Right lobe of liver (tissue), 6 donors: ENCODE measurements at regions not wholly inside any gene's neighbourhood (a gene's known extent, or its start where the extent isn't known, plus 50 kb on each side); places are given as distances from the start of the nearest gene placed in this dataset.

ENCODE experiments used
- ATAC-seq, 4 donors: fragments of 200-7000 bp; cut with Tn5 transposase; one replicate each; pipeline ENCODE4 v1.9.1; 2020; ENCODE audit warnings: mild to moderate bottlenecking in 4 of 4, moderate library complexity in 4 of 4
- DNase-seq, 3 donors: peaks; one replicate each; pipeline ENCODE4 v3.0.0-alpha.2; 2020
- H3K27ac ChIP-seq, 3 donors: fragments of 200-600 bp; one replicate each; pipeline ENCODE4 v1.8.0; 2022
- H3K27me3 ChIP-seq, 2 donors: fragments of 200-600 bp; one replicate each; pipeline ENCODE4 v1.8.0; 2022
- H3K36me3 ChIP-seq, 4 donors: fragments of 200-600 bp; sonication (generic) in 1 of 4; one replicate each; pipeline versions ENCODE4 v1.5.1 to v1.8.0; 2017 to 2022; ENCODE audit warnings: control low read depth in 1 of 4
- H3K4me1 ChIP-seq, 4 donors: fragments of 200-600 bp; sonication (generic) in 1 of 4; one replicate each; pipeline versions ENCODE4 v1.5.1 to v1.8.0; 2017 to 2022; ENCODE audit warnings: control low read depth in 1 of 4
- H3K4me3 ChIP-seq, 3 donors: fragments of 200-600 bp; one replicate each; pipeline ENCODE4 v1.8.0; 2022
- H3K9me3 ChIP-seq, 4 donors: fragments of 200-600 bp; sonication (generic) in 1 of 4; one replicate each; pipeline versions ENCODE4 v1.5.1 to v1.8.0; 2017 to 2022; ENCODE audit warnings: control low read depth in 1 of 4
- CTCF ChIP-seq, 4 donors: fragments of 200-600 bp in 3 of 4; fragments of 450-650 bp in 1 of 4; IDR thresholded peaks; one replicate each; pipeline versions ENCODE4 v1.5.1 to v1.8.0; 2016 to 2022; ENCODE audit warnings: antibody characterized with exemption in 4 of 4, mild to moderate bottlenecking in 2 of 4
- POLR2A ChIP-seq: fragments of 450-650 bp; IDR thresholded peaks from one replicate; pipeline ENCODE4 v1.6.1; 2017; ENCODE audit warnings: antibody characterized with exemption, mild to moderate bottlenecking
- WGBS: methylation state at CpG from one replicate; pipeline ENCODE4 v1.1.6; 2018; ENCODE audit warnings: low coverage, low lambda C conversion rate; ENCODE audit not compliant: insufficient coverage; ENCODE audit errors: missing lambda C conversion rate; 5-methylcytosine and 5-hydroxymethylcytosine counted together
- intact Hi-C, 2 donors: fragments of 100-400 bp; cut with DNase I; formaldehyde crosslinking; loops; one replicate each; pipeline versions ENCODE4 v1.11.2 to v1.14.1; 2022
- donor health status: DM: no; HTN: yes; CAD: no.
- donor health status: DM: no; HTN: no; CAD: no.
- donor health status: DM: no; HTN: no; CAD: no.
- donor health status: DM: no; HTN: yes; CAD: no.
- donor health status: DM: no; HTN: yes; CAD: no.

- Histone ChIP-seq H3K4me1 (no peaks in the 10 kb centered on the region), H3K27me3 (no peaks in the 10 kb centered on the region), H3K4me3 (no peak overlapping the region), H3K9me3 (no peaks in the 10 kb centered on the region), H3K36me3 (no peaks in the 10 kb centered on the region), H3K27ac (no peak overlapping the region)
- DNase-seq, result no peak
- no peak for TF ChIP-seq POLR2A
- no peak for TF ChIP-seq CTCF (IDR thresholded peaks at IDR 0.05)
- no CpG with 5 or more reads among the region's 2 CpGs for WGBS
- ATAC-seq, result peak in 1 of 4 donors; percentile 20
- intact Hi-C loops, result no loop called here
These were observed 917.3 kb upstream of the B3GALT2 start for GRCh38 chr1:194103516-194104246.

GRCh38 chr1:194103101-194103500 lies 916.7 kb upstream of the B3GALT2 start:
- H3K27ac ChIP-seq, result no peak overlapping the region
- WGBS, result no CpG with 5 or more reads among the region's 1 CpG
- H3K27me3 ChIP-seq, result no peaks in the 10 kb centered on the region
- intact Hi-C loops, result no loop called here
- ATAC-seq (peak in 1 of 4 donors; percentile 34), DNase-seq (no peak)
- no peak overlapping the region for H3K4me3 ChIP-seq
- TF ChIP-seq POLR2A (no peak), CTCF (IDR thresholded peaks at IDR 0.05) (no peak)
- no peaks in the 10 kb centered on the region for H3K4me1 ChIP-seq
- no peaks in the 10 kb centered on the region for H3K36me3 ChIP-seq
- H3K9me3 ChIP-seq, result no peaks in the 10 kb centered on the region

DNA sequence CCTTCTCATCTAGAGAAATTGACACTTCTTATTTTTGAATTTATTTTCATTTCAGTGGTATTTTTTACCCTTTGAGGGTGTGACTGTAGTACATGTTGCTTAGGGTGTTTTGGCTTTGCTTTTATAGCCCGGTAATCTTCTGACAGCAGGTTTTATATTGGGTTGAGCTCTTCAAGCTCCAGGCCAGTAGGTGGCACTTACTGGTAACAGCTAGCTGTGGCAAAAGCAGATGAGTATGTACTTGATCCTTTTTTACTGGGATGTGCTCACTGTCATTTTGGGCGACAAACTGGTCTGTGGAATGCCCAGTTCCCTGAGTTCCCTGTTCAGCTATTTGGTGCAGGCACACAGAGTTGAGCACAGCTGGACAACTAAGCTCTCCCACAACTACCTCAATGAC lies 916.2 kb upstream of the B3GALT2 start:
- no peak for DNase-seq
- no peak overlapping the region for H3K4me3 ChIP-seq
- TF ChIP-seq CTCF (IDR thresholded peaks at IDR 0.05), result peak in 1 of 4 donors; percentile 28
- TF ChIP-seq POLR2A, result no peak
- intact Hi-C loops, result no loop called here
- H3K4me1 ChIP-seq, result no peaks in the 10 kb centered on the region
- no peaks in the 10 kb centered on the region for H3K27me3 ChIP-seq
- no peak overlapping the region for H3K27ac ChIP-seq
- no peaks in the 10 kb centered on the region for H3K36me3 ChIP-seq
- H3K9me3 ChIP-seq, result no peaks in the 10 kb centered on the region
- peak in 1 of 4 donors; percentile 45 for ATAC-seq
- 31% methylated on average over 1 of the region's 2 CpGs for WGBS

DNA sequence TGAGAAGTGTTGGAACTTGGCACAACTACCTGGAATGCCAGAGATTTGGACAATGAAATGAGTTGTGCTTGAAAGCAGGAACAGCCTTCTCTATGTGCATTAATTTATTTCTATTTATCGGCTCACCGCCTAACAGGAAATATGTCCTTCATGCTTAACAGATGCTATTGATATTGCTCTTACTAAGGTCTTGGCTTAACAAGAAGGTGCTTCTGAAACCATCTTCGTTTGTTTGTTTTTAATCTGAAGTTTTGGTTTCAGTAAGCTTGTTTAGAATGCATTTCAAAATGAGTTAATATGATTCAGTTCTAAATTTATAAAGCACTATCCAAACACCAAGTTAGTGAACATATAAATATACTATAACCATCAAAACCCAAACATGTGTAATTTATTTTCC lies 898.3 kb upstream of the B3GALT2 start:
- DNase-seq (no peak), ATAC-seq (no peak)
- Histone ChIP-seq H3K4me3 (no peak overlapping the region), H3K27me3 (no peaks in the 10 kb centered on the region), H3K27ac (no peak overlapping the region), H3K36me3 (no peaks in the 10 kb centered on the region), H3K9me3 (no peaks in the 10 kb centered on the region), H3K4me1 (no peaks in the 10 kb centered on the region)
- intact Hi-C loops, result no loop called here
- no peak for TF ChIP-seq POLR2A
- TF ChIP-seq CTCF (IDR thresholded peaks at IDR 0.05), result no peak
- 65% methylated on average over 3 of the region's 3 CpGs for WGBS

DNA sequence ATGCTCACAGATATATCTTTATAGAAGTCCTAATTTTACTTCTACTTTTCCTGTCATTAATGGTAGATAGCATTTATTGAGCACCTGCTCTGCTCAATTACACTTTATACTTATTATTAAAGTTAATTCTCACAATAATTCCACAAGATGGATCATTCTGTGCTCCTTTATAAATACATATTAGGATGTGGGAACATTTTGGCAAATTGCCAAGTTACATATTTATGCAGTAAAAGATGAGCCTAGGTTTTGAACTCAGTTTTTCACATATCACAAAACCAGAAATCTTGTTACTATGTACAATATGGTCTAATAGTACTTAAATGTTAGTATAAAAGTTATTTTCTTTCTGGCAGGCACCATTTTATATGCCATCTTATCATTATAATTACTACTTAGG lies 895.0 kb upstream of the B3GALT2 start:
- TF ChIP-seq CTCF (IDR thresholded peaks at IDR 0.05) (no peak), POLR2A (no peak)
- Histone ChIP-seq H3K4me3 (no peak overlapping the region), H3K4me1 (no peaks in the 10 kb centered on the region), H3K27me3 (no peaks in the 10 kb centered on the region), H3K27ac (no peak overlapping the region), H3K36me3 (no peaks in the 10 kb centered on the region), H3K9me3 (no peaks in the 10 kb centered on the region)
- intact Hi-C loops, result no loop called here
- DNase-seq, result no peak
- ATAC-seq, result no peak
